ENCODE measurements at regions not wholly inside any gene's neighbourhood (a gene's known extent, or its start where the extent isn't known, plus 50 kb on each side); places are given as distances from the start of the nearest gene placed in this dataset.
"Not testable (repeated sequence)": the region's sequence is repeated elsewhere in the genome, so short reads cannot be mapped to it uniquely, and the experiment has no call there.

- DNase-seq, result no peak
These were observed 130.2 kb upstream of the HDDC2 start for GRCh38 chr6:125431971-125432370.

GRCh38 chr6:125432963-125433362 is 131.2 kb upstream of the HDDC2 start:
- DNase-seq, result no peak

- no peak for DNase-seq
These were observed 133.0 kb upstream of the HDDC2 start for GRCh38 chr6:125434760-125435159.

GRCh38 chr6:125439512-125439911 is 137.7 kb upstream of the HDDC2 start:
- DNase-seq, result no peak

- peak; percentile 21 for DNase-seq
These were observed 142.5 kb upstream of the HDDC2 start for GRCh38 chr6:125444006-125444923.

- peak; percentile 18 for DNase-seq
These were observed 143.3 kb upstream of the HDDC2 start for GRCh38 chr6:125445054-125445453.

- no peak for DNase-seq
These were observed 144.2 kb upstream of the HDDC2 start for GRCh38 chr6:125446011-125446410.

- DNase-seq, result no peak
These were observed 150.0 kb upstream of the HDDC2 start for GRCh38 chr6:125451750-125452149.

GRCh38 chr6:125453516-125453915 is 151.7 kb upstream of the HDDC2 start:
- no peak for DNase-seq

GRCh38 chr6:125454351-125454750 is 152.6 kb upstream of the HDDC2 start:
- no peak for DNase-seq

- DNase-seq, result not testable (repeated sequence)
These were observed 156.7 kb upstream of the HDDC2 start for GRCh38 chr6:125458493-125458892.

GRCh38 chr6:125465332-125465731 is 163.6 kb upstream of the HDDC2 start:
- not testable (repeated sequence) for DNase-seq

GRCh38 chr6:125469915-125470314 is 168.1 kb upstream of the HDDC2 start:
- DNase-seq, result no peak

- DNase-seq, result no peak
These were observed 169.9 kb upstream of the HDDC2 start for GRCh38 chr6:125471667-125472066.

- DNase-seq, result no peak
These were observed 172.3 kb upstream of the HDDC2 start for GRCh38 chr6:125474061-125474460.

GRCh38 chr6:125477156-125477555 is 175.4 kb upstream of the HDDC2 start:
- no peak for DNase-seq

GRCh38 chr6:125477844-125478243 is 176.1 kb upstream of the HDDC2 start:
- DNase-seq, result no peak

- no peak for DNase-seq
These were observed 178.4 kb upstream of the HDDC2 start for GRCh38 chr6:125480146-125480545.

GRCh38 chr6:125480571-125480970 is 178.8 kb upstream of the HDDC2 start:
- DNase-seq, result no peak

- DNase-seq, result no peak
These were observed 179.3 kb upstream of the HDDC2 start for GRCh38 chr6:125481056-125481455.

- DNase-seq, result no peak
These were observed 184.0 kb upstream of the HDDC2 start for GRCh38 chr6:125485757-125486156.

GRCh38 chr6:125486881-125487280 is 185.1 kb upstream of the HDDC2 start:
- DNase-seq, result no peak

GRCh38 chr6:125489579-125490285 is 188.0 kb upstream of the HDDC2 start:
- no peak for DNase-seq
